ENCODE measurements at regions not wholly inside any gene's neighbourhood (a gene's known extent, or its start where the extent isn't known, plus 50 kb on each side); places are given as distances from the start of the nearest gene placed in this dataset.

DNA sequence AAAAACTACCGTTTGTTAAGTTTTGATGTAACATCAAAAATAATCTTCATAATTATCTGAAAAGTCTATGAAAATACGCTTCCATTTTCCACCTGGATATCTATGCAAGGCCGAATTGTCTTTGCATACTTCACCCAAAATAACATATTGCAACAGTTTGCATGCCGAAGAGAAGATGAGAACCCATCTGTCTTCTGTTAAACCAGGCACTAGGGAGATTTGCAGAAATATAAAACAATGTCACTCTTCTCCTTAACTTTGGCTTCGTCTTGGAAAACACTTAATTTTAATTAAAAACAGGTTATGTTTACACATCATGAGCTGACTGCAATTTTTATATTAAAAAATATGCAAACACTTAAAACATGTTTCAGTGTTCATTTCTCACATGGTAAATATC, 1325.8 kb downstream of the TBC1D22A start:
- H3K27me3 Mint-ChIP-seq (ENCODE audit: low read depth) = peaks cover 12% of the 10 kb centered on the region

DNA sequence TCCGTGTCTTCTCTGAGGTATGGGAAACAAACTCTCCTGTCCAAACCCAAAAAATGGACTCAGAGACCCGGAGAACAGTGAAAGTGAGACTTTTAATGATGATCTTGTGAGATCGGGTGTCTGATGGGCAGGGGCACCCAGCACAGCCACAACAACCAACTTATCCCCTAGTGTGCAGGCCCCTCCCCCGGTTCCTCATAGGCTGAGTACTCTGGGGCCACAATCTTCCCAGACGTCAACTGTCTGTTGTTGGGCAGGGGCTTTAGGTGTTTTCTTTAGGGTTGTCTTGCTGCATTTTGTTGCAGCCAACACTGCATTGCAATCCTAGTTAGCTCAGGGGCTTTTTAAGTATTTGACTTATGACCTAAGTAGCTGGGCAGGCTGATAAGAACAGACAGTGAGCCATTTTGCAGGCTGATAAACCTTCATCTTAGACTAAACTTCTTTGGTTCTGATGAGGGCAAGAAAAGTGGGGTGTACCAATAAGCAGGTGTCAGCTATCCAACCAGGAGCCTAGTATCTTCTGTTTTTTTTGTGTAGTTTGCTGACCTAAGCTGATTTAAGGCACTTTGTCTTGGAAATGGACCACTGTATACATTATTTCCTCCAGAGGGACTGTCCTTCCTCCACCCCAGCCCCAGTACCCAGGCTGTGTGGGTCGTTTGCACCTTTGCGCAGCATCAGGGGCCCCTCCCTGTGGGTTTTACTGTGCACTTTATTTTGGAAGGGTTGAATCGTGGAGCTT, 1323.6 kb downstream of the TBC1D22A start:
- ATAC-seq (replicated peaks in 1 of 2) (no peak), DNase-seq (no peak)
- Mint-ChIP-seq H3K27ac (no peak overlapping the region), H3K4me3 (no peak overlapping the region), H3K36me3 (ENCODE audit: insufficient read depth in 2 of 2) (no peaks in the 10 kb centered on the region), H3K27me3 (ENCODE audit: low read depth) (peaks cover 12% of the 10 kb centered on the region), H3K9me3 (no peaks in the 10 kb centered on the region), H3K4me1 (ENCODE audit: low read depth) (no peaks in the 10 kb centered on the region)

More for the DNA sequence above, 1325.8 kb downstream of the TBC1D22A start:
- Mint-ChIP-seq H3K4me1 (ENCODE audit: low read depth) (no peaks in the 10 kb centered on the region), H3K9me3 (no peaks in the 10 kb centered on the region), H3K36me3 (ENCODE audit: insufficient read depth in 2 of 2) (no peaks in the 10 kb centered on the region), H3K27ac (no peak overlapping the region), H3K4me3 (no peak overlapping the region)
- DNase-seq = no peak
- no peak for ATAC-seq (replicated peaks in 1 of 2)

GRCh38 chr22:48084729-48085050, 1322.2 kb downstream of the TBC1D22A start:
- DNase-seq (no peak), ATAC-seq (replicated peaks in 1 of 2) (no peak)
- H3K9me3 Mint-ChIP-seq = no peaks in the 10 kb centered on the region
- no peak overlapping the region for H3K27ac Mint-ChIP-seq
- H3K4me3 Mint-ChIP-seq = no peak overlapping the region
- H3K4me1 Mint-ChIP-seq (ENCODE audit: low read depth) = peaks cover 4% of the 10 kb centered on the region
- H3K36me3 Mint-ChIP-seq (ENCODE audit: insufficient read depth in 2 of 2) = no peaks in the 10 kb centered on the region
- H3K27me3 Mint-ChIP-seq (ENCODE audit: low read depth) = peaks cover 15% of the 10 kb centered on the region

DNA sequence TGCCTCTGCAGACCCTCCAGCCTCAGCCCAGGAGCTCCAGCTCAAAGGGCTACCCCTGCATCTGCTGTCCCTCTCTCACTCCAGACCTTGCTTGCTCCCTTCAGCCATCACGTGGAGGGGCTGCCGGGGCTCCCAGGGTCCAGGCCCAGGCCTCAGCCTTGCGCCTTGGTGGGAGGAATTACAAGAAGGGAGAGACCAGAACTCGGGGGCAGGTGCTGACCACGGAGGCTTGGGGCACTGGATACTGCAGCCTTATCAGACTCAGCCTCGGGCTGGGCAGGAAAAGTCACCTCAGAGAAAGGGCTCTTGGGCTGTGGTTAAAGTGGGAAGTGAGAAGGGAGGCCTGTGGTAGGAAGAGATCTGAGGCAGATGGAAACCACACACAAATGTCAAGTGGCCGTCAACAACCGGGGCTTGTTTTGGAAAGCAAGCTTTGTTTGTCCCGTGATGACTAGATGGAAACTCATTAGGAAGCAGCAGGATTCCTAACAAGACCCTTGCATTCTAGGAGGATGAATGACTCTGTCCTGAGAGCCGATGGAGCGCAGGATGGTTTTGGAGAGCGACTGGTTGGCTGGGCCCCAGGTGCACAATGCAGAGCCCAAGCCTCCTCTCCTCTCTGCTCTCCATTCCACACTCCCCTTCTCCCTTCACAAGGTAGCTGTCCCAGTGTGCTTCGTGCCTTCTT, 1321.7 kb downstream of the TBC1D22A start:
- ATAC-seq (replicated peaks in 1 of 2) (no peak), DNase-seq (no peak)
- Mint-ChIP-seq H3K27me3 (ENCODE audit: low read depth) (peaks cover 20% of the 10 kb centered on the region), H3K27ac (no peak overlapping the region), H3K4me1 (ENCODE audit: low read depth) (peaks cover 5% of the 10 kb centered on the region), H3K36me3 (ENCODE audit: insufficient read depth in 2 of 2) (no peaks in the 10 kb centered on the region), H3K4me3 (no peak overlapping the region), H3K9me3 (no peaks in the 10 kb centered on the region)

- H3K4me3 Mint-ChIP-seq = no peak overlapping the region
- peaks cover 27% of the 10 kb centered on the region for H3K27me3 Mint-ChIP-seq (ENCODE audit: low read depth)
- no peak for DNase-seq
- no peaks in the 10 kb centered on the region for H3K36me3 Mint-ChIP-seq (ENCODE audit: insufficient read depth in 2 of 2)
- H3K9me3 Mint-ChIP-seq = no peaks in the 10 kb centered on the region
- no peak overlapping the region for H3K27ac Mint-ChIP-seq
- no peak for ATAC-seq (replicated peaks in 1 of 2)
- peaks cover 5% of the 10 kb centered on the region for H3K4me1 Mint-ChIP-seq (ENCODE audit: low read depth)
Measured at GRCh38 chr22:48083502-48083901, 1321.1 kb downstream of the TBC1D22A start.

DNA sequence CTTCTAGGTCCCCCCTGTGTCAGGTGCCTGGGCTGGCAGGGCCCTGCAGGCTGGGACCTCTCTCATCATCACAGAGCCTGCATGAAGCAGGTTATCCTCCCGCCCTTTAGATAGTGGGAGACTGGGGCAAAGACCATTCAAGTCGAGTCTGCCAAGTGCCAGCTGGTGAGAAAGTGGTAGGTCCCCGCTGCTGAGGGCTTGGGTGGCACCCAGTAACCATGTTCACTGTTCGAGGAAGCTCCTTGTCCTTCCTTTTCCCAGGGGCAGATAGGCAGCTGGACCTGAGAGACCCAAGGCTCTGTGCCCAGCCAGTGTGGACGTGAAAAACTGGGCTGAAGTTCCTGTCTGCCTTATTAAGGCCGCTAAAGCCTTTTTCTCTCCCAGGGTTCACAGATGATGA, 1319.8 kb downstream of the TBC1D22A start:
- H3K4me1 Mint-ChIP-seq (ENCODE audit: low read depth) = peaks cover 5% of the 10 kb centered on the region
- H3K27me3 Mint-ChIP-seq (ENCODE audit: low read depth) = peaks cover 32% of the 10 kb centered on the region
- no peaks in the 10 kb centered on the region for H3K9me3 Mint-ChIP-seq
- ATAC-seq (replicated peaks in 1 of 2) (no peak), DNase-seq (no peak)
- no peaks in the 10 kb centered on the region for H3K36me3 Mint-ChIP-seq (ENCODE audit: insufficient read depth in 2 of 2)
- H3K27ac Mint-ChIP-seq = no peak overlapping the region
- H3K4me3 Mint-ChIP-seq = no peak overlapping the region

GRCh38 chr22:48081281-48081680, 1318.8 kb downstream of the TBC1D22A start:
- ATAC-seq (replicated peaks in 1 of 2) (no peak), DNase-seq (no peak)
- no peaks in the 10 kb centered on the region for H3K36me3 Mint-ChIP-seq (ENCODE audit: insufficient read depth in 2 of 2)
- peaks cover 5% of the 10 kb centered on the region for H3K4me1 Mint-ChIP-seq (ENCODE audit: low read depth)
- H3K27ac Mint-ChIP-seq = no peak overlapping the region
- no peak overlapping the region for H3K4me3 Mint-ChIP-seq
- H3K9me3 Mint-ChIP-seq = no peaks in the 10 kb centered on the region
- H3K27me3 Mint-ChIP-seq (ENCODE audit: low read depth) = peaks cover 37% of the 10 kb centered on the region

- Mint-ChIP-seq H3K27me3 (ENCODE audit: low read depth) (peaks cover 40% of the 10 kb centered on the region), H3K27ac (no peak overlapping the region)
- DNase-seq = no peak
Measured at GRCh38 chr22:48080316-48081165, 1318.1 kb downstream of the TBC1D22A start.

GRCh38 chr22:48079505-48080290, 1317.2 kb downstream of the TBC1D22A start:
- Mint-ChIP-seq H3K27me3 (ENCODE audit: low read depth) (peaks cover 43% of the 10 kb centered on the region), H3K27ac (no peak overlapping the region), H3K4me1 (ENCODE audit: low read depth) (peaks cover 5% of the 10 kb centered on the region), H3K9me3 (no peaks in the 10 kb centered on the region), H3K4me3 (no peak overlapping the region), H3K36me3 (ENCODE audit: insufficient read depth in 2 of 2) (no peaks in the 10 kb centered on the region)
- ATAC-seq (replicated peaks in 1 of 2) (no peak), DNase-seq (no peak)

More at GRCh38 chr22:48080316-48081165, 1318.1 kb downstream of the TBC1D22A start:
- Mint-ChIP-seq H3K4me3 (no peak overlapping the region), H3K4me1 (ENCODE audit: low read depth) (peaks cover 5% of the 10 kb centered on the region), H3K36me3 (ENCODE audit: insufficient read depth in 2 of 2) (no peaks in the 10 kb centered on the region), H3K9me3 (no peaks in the 10 kb centered on the region)
- peak in 1 of 2 donors; percentile 29 for ATAC-seq (replicated peaks in 1 of 2)

- Mint-ChIP-seq H3K27me3 (ENCODE audit: low read depth) (peaks cover 43% of the 10 kb centered on the region), H3K4me3 (no peak overlapping the region), H3K9me3 (no peaks in the 10 kb centered on the region), H3K36me3 (ENCODE audit: insufficient read depth in 2 of 2) (no peaks in the 10 kb centered on the region), H3K27ac (no peak overlapping the region), H3K4me1 (ENCODE audit: low read depth) (peaks cover 5% of the 10 kb centered on the region)
- ATAC-seq (replicated peaks in 1 of 2) (no peak), DNase-seq (no peak)
Measured at GRCh38 chr22:48078825-48079224, 1316.4 kb downstream of the TBC1D22A start.

DNA sequence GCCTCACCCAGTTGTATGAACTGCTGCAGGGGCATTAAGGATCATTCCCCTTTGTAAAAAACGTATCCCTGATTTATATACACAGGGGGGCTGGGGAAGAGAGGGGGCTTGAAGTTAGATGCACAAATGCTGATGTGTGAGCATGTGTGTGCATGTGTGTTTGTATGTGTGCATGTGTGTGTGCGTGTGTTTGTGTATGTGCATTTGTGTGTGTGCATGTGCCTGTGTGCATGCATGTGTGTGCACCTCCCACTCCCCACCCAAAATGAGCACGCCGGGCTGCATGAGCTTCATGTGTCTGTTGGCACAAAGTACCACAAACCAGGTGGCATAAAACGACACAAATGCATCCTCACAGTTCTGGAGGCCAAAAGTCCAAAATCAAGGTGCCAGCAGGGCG, 1315.2 kb downstream of the TBC1D22A start:
- Mint-ChIP-seq H3K4me1 (ENCODE audit: low read depth) (peaks cover 5% of the 10 kb centered on the region), H3K36me3 (ENCODE audit: insufficient read depth in 2 of 2) (no peaks in the 10 kb centered on the region), H3K27ac (no peak overlapping the region), H3K27me3 (ENCODE audit: low read depth) (peaks cover 47% of the 10 kb centered on the region), H3K9me3 (no peaks in the 10 kb centered on the region), H3K4me3 (no peak overlapping the region)
- no peak for ATAC-seq (replicated peaks in 1 of 2)
- no peak for DNase-seq

GRCh38 chr22:48076008-48076407, 1313.6 kb downstream of the TBC1D22A start:
- H3K27me3 Mint-ChIP-seq (ENCODE audit: low read depth) = peaks cover 47% of the 10 kb centered on the region
- DNase-seq = no peak
- H3K4me3 Mint-ChIP-seq = no peak overlapping the region
- ATAC-seq (replicated peaks in 1 of 2) = no peak
- H3K36me3 Mint-ChIP-seq (ENCODE audit: insufficient read depth in 2 of 2) = no peaks in the 10 kb centered on the region
- H3K4me1 Mint-ChIP-seq (ENCODE audit: low read depth) = peaks cover 5% of the 10 kb centered on the region
- H3K9me3 Mint-ChIP-seq = no peaks in the 10 kb centered on the region
- no peak overlapping the region for H3K27ac Mint-ChIP-seq
